ENCODE measurements at regions not wholly inside any gene's neighbourhood (a gene's known extent, or its start where the extent isn't known, plus 50 kb on each side); places are given as distances from the start of the nearest gene placed in this dataset.

- Histone ChIP-seq H3K79me1 (ENCODE audit: insufficient read depth, low read depth, low read length, poor library complexity, severe bottlenecking) (no peaks in the 10 kb centered on the region), H2BK120ac (ENCODE audit: low read depth, low read length, poor library complexity, severe bottlenecking) (no peak overlapping the region), H3K23ac (ENCODE audit: insufficient read length, low read depth, low read length) (no peak overlapping the region), H3K4ac (ENCODE audit: low read depth, low read length) (no peak overlapping the region), H2BK20ac (ENCODE audit: low read depth, low read length, poor library complexity, severe bottlenecking) (no peak overlapping the region), H3K9me3 (ENCODE audit: control insufficient read depth, low read depth, low read length) (no peaks in the 10 kb centered on the region), H3K56ac (ENCODE audit: insufficient read length, low read depth, low read length) (no peak overlapping the region), H4K5ac (ENCODE audit: insufficient read length, low read depth, low read length) (no peak overlapping the region), H3K9ac (ENCODE audit: extremely low read depth, insufficient read length, low read length) (no peak overlapping the region), H3K18ac (ENCODE audit: insufficient read length, low read depth, low read length) (no peak overlapping the region), H2AFZ (ENCODE audit: low read length) (no peak overlapping the region), H3K79me2 (ENCODE audit: insufficient read depth, low read length) (no peaks in the 10 kb centered on the region), H3K27ac (ENCODE audit: insufficient read length, low read depth, low read length) (no peak overlapping the region), H3T11ph (ENCODE audit: low read length) (no peak overlapping the region), H4K8ac (replicated peaks; ENCODE audit: insufficient read length, low read depth, low read length) (no peak overlapping the region), H4K91ac (ENCODE audit: insufficient read length, low read depth, low read length) (no peak overlapping the region), H3K23me2 (ENCODE audit: insufficient read length, low read depth, low read length, poor library complexity, severe bottlenecking) (no peaks in the 10 kb centered on the region), H3K14ac (ENCODE audit: insufficient read depth, low read length) (no peak overlapping the region), H4K20me1 (ENCODE audit: control insufficient read depth, insufficient read depth, insufficient read length) (no peaks in the 10 kb centered on the region), H2BK12ac (ENCODE audit: insufficient read length, low read depth, low read length) (no peak overlapping the region), H3K4me1 (ENCODE audit: insufficient read depth, low read length) (no peaks in the 10 kb centered on the region), H3K4me2 (ENCODE audit: insufficient read depth, insufficient read length, low read length) (no peak overlapping the region), H2AK5ac (ENCODE audit: insufficient read length, low read length) (no peak overlapping the region), H2BK15ac (ENCODE audit: low read depth, low read length) (no peak overlapping the region), H2BK5ac (ENCODE audit: insufficient read length, low read length) (no peak overlapping the region), H3K27me3 (ENCODE audit: insufficient read depth, low read length) (no peaks in the 10 kb centered on the region)
- no peak for TF ChIP-seq CTCF (conservative IDR thresholded peaks at IDR 0.05)
- no peaks in the 10 kb centered on the region for H3K9me3 Mint-ChIP-seq
- DNase-seq, result no peak
- peaks cover 33% of the 10 kb centered on the region for H3K27me3 Mint-ChIP-seq (ENCODE audit: low read depth)
- no peaks in the 10 kb centered on the region for H3K36me3 Mint-ChIP-seq (ENCODE audit: insufficient read depth in 1 of 3, low read depth in 3 of 3)
- WGBS (ENCODE audit: extremely low coverage, insufficient read length, low lambda C conversion rate), result no CpG with 5 or more reads among the region's 3 CpGs
- H3K4me1 Mint-ChIP-seq, result peaks cover 29 to 30% of the 10 kb centered on the region in 2 experiments
- no peak overlapping the region for H3K27ac Mint-ChIP-seq
- no peak overlapping the region for H3K4me3 Mint-ChIP-seq
These were observed 81.6 kb downstream of the SOX14 start for GRCh38 chr3:137845666-137846065.

Data from H9 (cell line).